ENCODE measurements at regions not wholly inside any gene's neighbourhood (a gene's known extent, or its start where the extent isn't known, plus 50 kb on each side); places are given as distances from the start of the nearest gene placed in this dataset.

DNA sequence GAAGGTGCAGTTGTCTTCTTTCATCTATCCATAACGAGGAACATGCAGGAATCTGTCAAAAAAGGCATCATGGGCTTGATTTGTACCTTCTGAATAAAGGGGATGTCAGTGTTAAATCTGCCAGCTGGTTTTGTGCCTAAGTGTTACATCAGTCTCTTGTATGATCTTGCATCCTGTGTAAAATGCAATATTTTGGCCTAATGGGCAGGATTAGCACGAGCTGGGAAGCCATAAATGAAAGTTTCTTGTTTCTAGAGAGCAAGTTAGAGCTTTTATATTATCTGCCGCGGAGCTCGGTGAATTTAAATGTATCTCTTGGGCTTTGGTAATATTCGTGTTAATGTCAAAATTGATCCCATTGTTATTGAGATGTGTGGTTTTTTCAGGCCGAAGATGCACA lies 526.1 kb upstream of the WWC1 start:
- TF ChIP-seq POLR2A (IDR thresholded peaks at IDR 0.05; ENCODE audit: extremely low read depth, insufficient read length) (no peak), MYC (IDR thresholded peaks at IDR 0.05; ENCODE audit: low read depth, low read length) (no peak)
- TF ChIP-seq, protein P1, sequence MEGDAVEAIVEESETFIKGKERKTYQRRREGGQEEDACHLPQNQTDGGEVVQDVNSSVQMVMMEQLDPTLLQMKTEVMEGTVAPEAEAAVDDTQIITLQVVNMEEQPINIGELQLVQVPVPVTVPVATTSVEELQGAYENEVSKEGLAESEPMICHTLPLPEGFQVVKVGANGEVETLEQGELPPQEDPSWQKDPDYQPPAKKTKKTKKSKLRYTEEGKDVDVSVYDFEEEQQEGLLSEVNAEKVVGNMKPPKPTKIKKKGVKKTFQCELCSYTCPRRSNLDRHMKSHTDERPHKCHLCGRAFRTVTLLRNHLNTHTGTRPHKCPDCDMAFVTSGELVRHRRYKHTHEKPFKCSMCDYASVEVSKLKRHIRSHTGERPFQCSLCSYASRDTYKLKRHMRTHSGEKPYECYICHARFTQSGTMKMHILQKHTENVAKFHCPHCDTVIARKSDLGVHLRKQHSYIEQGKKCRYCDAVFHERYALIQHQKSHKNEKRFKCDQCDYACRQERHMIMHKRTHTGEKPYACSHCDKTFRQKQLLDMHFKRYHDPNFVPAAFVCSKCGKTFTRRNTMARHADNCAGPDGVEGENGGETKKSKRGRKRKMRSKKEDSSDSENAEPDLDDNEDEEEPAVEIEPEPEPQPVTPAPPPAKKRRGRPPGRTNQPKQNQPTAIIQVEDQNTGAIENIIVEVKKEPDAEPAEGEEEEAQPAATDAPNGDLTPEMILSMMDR (IDR thresholded peaks at IDR 0.05; ENCODE audit: low read depth, low read length), result no peak
- TF ChIP-seq, protein P2, sequence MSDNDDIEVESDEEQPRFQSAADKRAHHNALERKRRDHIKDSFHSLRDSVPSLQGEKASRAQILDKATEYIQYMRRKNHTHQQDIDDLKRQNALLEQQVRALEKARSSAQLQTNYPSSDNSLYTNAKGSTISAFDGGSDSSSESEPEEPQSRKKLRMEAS (IDR thresholded peaks at IDR 0.05; ENCODE audit: low read depth, low read length), result no peak

All from NB4 (cell line).